ENCODE measurements at regions not wholly inside any gene's neighbourhood (a gene's known extent, or its start where the extent isn't known, plus 50 kb on each side); places are given as distances from the start of the nearest gene placed in this dataset.

DNA sequence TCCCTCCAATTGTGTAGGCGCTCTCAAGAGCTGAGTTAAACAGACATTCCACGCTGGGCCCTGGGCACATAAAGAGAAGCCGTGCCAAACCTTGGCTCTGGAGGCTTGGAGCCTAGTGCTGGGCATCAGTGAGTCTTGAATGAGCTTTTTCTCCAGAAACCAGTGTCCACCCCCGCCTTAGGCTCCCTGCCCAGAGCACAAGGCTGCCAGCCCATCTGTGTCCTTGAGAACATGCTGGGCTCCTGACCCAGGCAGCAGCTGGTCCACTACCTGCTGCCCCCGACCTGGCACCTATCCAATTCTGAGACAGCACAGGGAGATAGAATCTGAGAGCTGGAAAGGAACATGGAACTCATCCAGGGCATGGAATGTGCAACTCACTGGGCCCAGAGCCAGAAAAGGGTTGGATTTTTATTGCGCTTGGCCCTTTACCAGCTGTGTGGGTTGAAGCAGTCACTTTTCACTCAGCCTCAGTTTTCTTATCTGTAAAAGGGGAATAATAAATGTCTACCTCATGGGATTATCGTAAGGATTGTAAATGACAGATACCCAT lies 92.4 kb upstream of the CPLX2 start:
- Histone ChIP-seq H3K27me3 (peaks cover 0 to 40% (median 0%) of the 10 kb centered on the region in 4 donors), H3K27ac (no peak overlapping the region), H3K4me3 (no peak overlapping the region), H3K9me3 (no peaks in the 10 kb centered on the region), H3K4me1 (no peaks in the 10 kb centered on the region), H3K36me3 (no peaks in the 10 kb centered on the region)
- 57 to 62% methylated on average over 5 to 6 of the region's 7 CpGs for WGBS, 2 donors
- no peak for DNase-seq
- TF ChIP-seq POLR2A (IDR thresholded peaks at IDR 0.05) = no peak
- intact Hi-C loops (cut with DNase I) = no loop called here

GRCh38 chr5:175783739-175784138 lies 87.6 kb upstream of the CPLX2 start:
- no peak for TF ChIP-seq POLR2A (IDR thresholded peaks at IDR 0.05)
- TF ChIP-seq CTCF (IDR thresholded peaks at IDR 0.05) = no peak
- intact Hi-C loops (cut with DNase I) = no loop called here
- no peak overlapping the region for H3K27ac ChIP-seq
- no peaks in the 10 kb centered on the region for H3K4me1 ChIP-seq
- DNase-seq = no peak
- H3K36me3 ChIP-seq = no peaks in the 10 kb centered on the region
- peaks cover 0 to 53% (median 0%) of the 10 kb centered on the region in 4 donors for H3K27me3 ChIP-seq
- no peaks in the 10 kb centered on the region for H3K9me3 ChIP-seq
- no peak overlapping the region for H3K4me3 ChIP-seq

GRCh38 chr5:175784230-175784629 lies 87.1 kb upstream of the CPLX2 start:
- DNase-seq = no peak
- H3K36me3 ChIP-seq = no peaks in the 10 kb centered on the region
- TF ChIP-seq CTCF (IDR thresholded peaks at IDR 0.05) (no peak), POLR2A (IDR thresholded peaks at IDR 0.05) (no peak)
- no peak overlapping the region for H3K4me3 ChIP-seq
- H3K27ac ChIP-seq = no peak overlapping the region
- 81 to 92% methylated on average over 1 of the region's 1 CpG for WGBS, 2 donors
- intact Hi-C loops (cut with DNase I) = no loop called here
- H3K9me3 ChIP-seq = no peaks in the 10 kb centered on the region
- no peaks in the 10 kb centered on the region for H3K4me1 ChIP-seq
- H3K27me3 ChIP-seq = peaks cover 0 to 53% (median 0%) of the 10 kb centered on the region in 4 donors

GRCh38 chr5:175785681-175786080 lies 85.7 kb upstream of the CPLX2 start:
- Histone ChIP-seq H3K27me3 (peaks cover 0 to 53% (median 0%) of the 10 kb centered on the region in 4 donors), H3K4me1 (no peaks in the 10 kb centered on the region), H3K27ac (no peak overlapping the region)

DNA sequence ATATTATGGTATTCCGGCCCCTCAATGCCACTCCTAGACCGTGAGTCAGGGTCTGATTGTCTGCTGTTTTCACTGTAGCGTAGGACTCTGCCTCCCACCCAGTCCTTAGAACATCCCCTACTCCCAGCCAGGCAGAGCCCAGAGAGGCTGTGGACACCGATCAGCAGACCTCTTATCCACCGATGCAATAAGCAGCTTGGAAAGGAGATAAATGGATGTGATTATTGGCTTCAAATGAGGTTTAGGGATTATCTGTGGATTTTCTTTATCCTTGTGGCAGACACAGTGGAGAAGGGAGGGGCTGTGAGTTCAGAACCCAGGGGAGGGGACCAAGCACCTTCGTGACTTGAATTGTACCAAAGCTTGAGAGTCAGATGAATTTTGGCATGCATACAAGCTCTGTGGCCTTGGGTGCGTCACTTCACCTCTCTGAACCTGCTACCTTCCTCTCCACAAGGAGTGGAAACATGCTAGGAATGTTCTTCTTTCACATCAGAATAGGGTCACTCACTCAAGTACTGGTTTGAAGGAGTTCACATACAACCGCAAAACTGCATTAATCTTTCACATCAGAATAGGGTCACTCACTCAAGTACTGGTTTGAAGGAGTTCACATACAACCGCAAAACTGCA lies 83.1 kb upstream of the CPLX2 start:
- H3K27me3 ChIP-seq = peaks cover 0 to 57% (median 0%) of the 10 kb centered on the region in 4 donors
- H3K36me3 ChIP-seq = no peaks in the 10 kb centered on the region
- DNase-seq = no peak
- H3K4me1 ChIP-seq = no peaks in the 10 kb centered on the region
- H3K9me3 ChIP-seq = no peaks in the 10 kb centered on the region
- TF ChIP-seq CTCF (IDR thresholded peaks at IDR 0.05) (no peak), POLR2A (IDR thresholded peaks at IDR 0.05) (no peak)
- no peak overlapping the region for H3K27ac ChIP-seq
- intact Hi-C loops (cut with DNase I) = no loop called here
- no peak overlapping the region for H3K4me3 ChIP-seq
- WGBS, 2 donors = 71 to 78% methylated on average over 5 to 9 of the region's 9 CpGs

More at GRCh38 chr5:175785681-175786080, 85.7 kb upstream of the CPLX2 start:
- no peaks in the 10 kb centered on the region for H3K36me3 ChIP-seq
- intact Hi-C loops (cut with DNase I) = no loop called here
- no peak overlapping the region for H3K4me3 ChIP-seq
- DNase-seq = no peak
- TF ChIP-seq CTCF (IDR thresholded peaks at IDR 0.05) (no peak), POLR2A (IDR thresholded peaks at IDR 0.05) (no peak)
- no peaks in the 10 kb centered on the region for H3K9me3 ChIP-seq

DNA sequence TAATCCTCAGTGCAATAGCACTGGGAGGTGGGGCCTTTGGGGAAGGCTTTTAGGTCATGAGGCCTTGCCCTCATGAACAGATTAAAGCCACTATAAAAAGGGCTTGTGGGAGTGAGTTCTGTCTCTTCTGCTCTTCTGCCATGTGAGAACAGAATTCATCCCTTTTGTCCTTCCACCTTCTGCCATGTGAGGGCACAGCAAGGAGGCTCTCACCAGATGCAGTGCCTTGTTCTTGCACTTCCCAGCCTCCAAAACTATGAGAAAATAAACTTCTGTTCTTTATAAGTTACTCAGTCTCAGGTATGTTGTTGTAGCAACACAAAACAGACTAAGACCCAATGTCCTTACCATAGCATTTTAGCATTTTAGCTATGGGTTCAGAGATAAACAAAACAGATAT lies 81.7 kb upstream of the CPLX2 start:
- no peak overlapping the region for H3K4me3 ChIP-seq
- no peak for DNase-seq
- TF ChIP-seq CTCF (IDR thresholded peaks at IDR 0.05) = no peak
- no peaks in the 10 kb centered on the region for H3K9me3 ChIP-seq
- no peaks in the 10 kb centered on the region for H3K36me3 ChIP-seq
- peaks cover 0 to 66% (median 0%) of the 10 kb centered on the region in 4 donors for H3K27me3 ChIP-seq
- no peaks in the 10 kb centered on the region for H3K4me1 ChIP-seq
- H3K27ac ChIP-seq = no peak overlapping the region
- intact Hi-C loops (cut with DNase I) = no loop called here
